ENCODE measurements at regions not wholly inside any gene's neighbourhood (a gene's known extent, or its start where the extent isn't known, plus 50 kb on each side); places are given as distances from the start of the nearest gene placed in this dataset.
A peak's percentile ranks its signal among the peaks of the same experiment; 100 is the strongest.

- POLR2A ChIA-PET = no interaction called here
- TF ChIP-seq, protein P1, sequence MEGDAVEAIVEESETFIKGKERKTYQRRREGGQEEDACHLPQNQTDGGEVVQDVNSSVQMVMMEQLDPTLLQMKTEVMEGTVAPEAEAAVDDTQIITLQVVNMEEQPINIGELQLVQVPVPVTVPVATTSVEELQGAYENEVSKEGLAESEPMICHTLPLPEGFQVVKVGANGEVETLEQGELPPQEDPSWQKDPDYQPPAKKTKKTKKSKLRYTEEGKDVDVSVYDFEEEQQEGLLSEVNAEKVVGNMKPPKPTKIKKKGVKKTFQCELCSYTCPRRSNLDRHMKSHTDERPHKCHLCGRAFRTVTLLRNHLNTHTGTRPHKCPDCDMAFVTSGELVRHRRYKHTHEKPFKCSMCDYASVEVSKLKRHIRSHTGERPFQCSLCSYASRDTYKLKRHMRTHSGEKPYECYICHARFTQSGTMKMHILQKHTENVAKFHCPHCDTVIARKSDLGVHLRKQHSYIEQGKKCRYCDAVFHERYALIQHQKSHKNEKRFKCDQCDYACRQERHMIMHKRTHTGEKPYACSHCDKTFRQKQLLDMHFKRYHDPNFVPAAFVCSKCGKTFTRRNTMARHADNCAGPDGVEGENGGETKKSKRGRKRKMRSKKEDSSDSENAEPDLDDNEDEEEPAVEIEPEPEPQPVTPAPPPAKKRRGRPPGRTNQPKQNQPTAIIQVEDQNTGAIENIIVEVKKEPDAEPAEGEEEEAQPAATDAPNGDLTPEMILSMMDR (IDR thresholded peaks at IDR 0.05; ENCODE audit: insufficient read depth, low read length, missing control alignments) = no peak
- no peak for DNase-seq (ENCODE audit: low read depth, low spot score)
- CTCF ChIA-PET = interaction anchor here (1.1 to 4.8 kb wide), 5 partner anchors 11 to 121 kb away, joined by 3 to 16 read pairs (median 3); no protein-coding TSS in a partner anchor
- H3K4me3 ChIP-seq (ENCODE audit: low read depth, low read length) = no peak overlapping the region
Observed at GRCh38 chr22:22742641-22743040, 98.2 kb downstream of the GGTLC2 start.

- H3K4me3 ChIP-seq (ENCODE audit: low read depth, low read length) = no peak overlapping the region
- CTCF ChIA-PET = interaction anchor here (1.1 to 4.8 kb wide), 4 partner anchors 10 to 120 kb away, joined by 3 to 16 read pairs (median 4); no protein-coding TSS in a partner anchor
- TF ChIP-seq, protein P1 (IDR thresholded peaks at IDR 0.05; ENCODE audit: insufficient read depth, low read length, missing control alignments) = no peak
- DNase-seq (ENCODE audit: low read depth, low spot score) = no peak
- POLR2A ChIA-PET = no interaction called here
Observed at GRCh38 chr22:22743128-22743760, 98.8 kb downstream of the GGTLC2 start.

GRCh38 chr22:22744412-22745224, 100.2 kb downstream of the GGTLC2 start:
- no peak for DNase-seq (ENCODE audit: low read depth, low spot score)
- CTCF ChIA-PET = interaction anchor here (1.1 to 4.8 kb wide), 10 partner anchors 8 to 168 kb away, joined by 3 to 16 read pairs (median 6); no protein-coding TSS in a partner anchor
- TF ChIP-seq, protein P1 (IDR thresholded peaks at IDR 0.05; ENCODE audit: insufficient read depth, low read length, missing control alignments) = no peak
- H3K4me3 ChIP-seq (ENCODE audit: low read depth, low read length) = no peak overlapping the region
- POLR2A ChIA-PET = no interaction called here

DNA sequence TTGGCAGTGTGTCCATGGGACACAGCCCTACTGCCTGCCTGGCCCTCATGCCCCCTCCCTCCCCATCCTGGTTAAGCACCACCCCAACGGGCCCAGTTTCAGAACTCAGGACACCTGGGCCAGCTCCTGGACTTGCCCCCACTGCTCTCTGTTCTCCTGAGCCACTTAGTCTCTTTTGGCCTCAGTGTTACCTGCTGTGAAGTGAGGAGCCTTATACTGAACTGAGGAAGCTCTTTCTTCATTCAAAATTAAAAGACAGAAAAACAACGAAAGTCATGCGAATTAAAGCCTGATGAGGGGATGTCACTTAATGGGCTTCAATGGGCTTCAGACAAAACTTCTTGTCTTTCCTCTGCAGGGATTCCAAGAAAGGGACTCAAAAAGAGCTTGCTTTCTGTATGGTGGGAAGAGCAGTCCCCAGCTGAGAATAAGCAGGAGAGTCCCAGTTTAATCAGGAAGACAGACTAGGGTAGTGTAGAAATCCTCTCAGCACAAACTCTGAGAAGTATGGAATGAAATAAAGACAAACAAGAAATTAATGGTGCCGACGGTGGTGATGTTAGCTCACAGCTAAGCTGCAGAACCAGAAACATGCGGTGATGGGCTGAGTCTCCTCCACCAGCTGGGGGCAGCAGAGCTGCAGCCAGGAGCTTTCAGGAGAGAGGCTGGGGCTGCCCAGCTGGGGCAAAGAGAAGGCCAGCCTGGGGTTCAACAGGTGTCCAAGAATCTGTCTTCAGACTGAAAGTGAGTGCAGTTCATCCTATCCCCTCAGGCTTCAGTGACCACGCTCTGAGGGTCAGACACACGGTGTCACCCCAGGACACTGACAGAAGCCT, 101.0 kb downstream of the GGTLC2 start:
- H3K4me3 ChIP-seq (ENCODE audit: low read depth, low read length) = no peak overlapping the region
- ChIA-PET POLR2A (no interaction called here), CTCF (interaction anchor here (0.9 to 4.8 kb wide), 17 partner anchors 8 to 214 kb away, joined by 3 to 16 read pairs (median 4); no protein-coding TSS in a partner anchor)
- no peak for DNase-seq (ENCODE audit: low read depth, low spot score)
- TF ChIP-seq, protein P1 (IDR thresholded peaks at IDR 0.05; ENCODE audit: insufficient read depth, low read length, missing control alignments) = peak; percentile 67

DNA sequence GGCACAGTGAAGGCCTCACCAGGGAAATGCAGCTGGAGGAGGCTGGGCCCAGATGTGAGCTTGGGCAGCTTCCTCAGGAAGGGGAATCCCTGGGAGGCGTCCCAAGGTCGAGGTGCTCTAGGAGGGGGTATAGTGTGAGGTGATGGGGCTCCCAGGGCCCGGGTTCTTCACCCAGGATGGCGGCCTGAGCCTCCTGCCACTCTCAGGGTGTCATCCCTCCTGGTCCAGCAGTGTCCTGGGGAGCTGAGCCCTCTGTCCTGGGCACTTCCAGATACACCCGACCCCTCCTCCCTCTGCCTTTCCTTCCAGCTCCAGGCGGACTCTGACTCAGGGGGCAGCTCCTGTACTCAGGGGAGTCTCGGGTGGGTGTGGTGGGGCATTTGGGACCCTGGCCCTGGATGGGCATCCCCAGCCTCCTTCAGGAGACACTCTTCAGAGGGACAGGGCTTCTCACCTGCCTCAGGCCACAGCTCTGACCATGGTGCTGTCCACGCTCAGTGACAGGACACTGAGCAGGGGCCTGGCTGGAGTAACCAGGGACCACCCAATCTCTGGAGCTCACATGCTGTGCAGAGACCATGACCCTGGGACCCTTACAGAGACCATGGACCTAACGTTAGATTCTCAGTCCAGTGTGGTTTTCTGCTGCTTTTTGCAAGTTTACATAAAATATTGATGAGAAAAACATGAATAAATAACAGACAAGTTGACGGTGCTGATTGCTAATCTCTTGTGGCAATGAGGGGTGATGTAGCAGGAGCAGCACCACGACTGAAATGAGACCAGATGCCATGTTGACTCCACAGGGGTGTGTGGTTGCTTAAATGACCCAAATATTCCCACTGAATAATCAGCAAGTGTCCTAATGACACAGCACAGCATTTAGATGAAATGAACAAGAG, 101.9 kb downstream of the GGTLC2 start:
- POLR2A ChIA-PET = no interaction called here
- no peak overlapping the region for H3K4me3 ChIP-seq (ENCODE audit: low read depth, low read length)
- CTCF ChIA-PET = interaction anchor here (0.9 to 4.8 kb wide), 17 partner anchors 8 to 213 kb away, joined by 3 to 16 read pairs (median 4); no protein-coding TSS in a partner anchor
- TF ChIP-seq, protein P1 (IDR thresholded peaks at IDR 0.05; ENCODE audit: insufficient read depth, low read length, missing control alignments) = no peak
- no peak for DNase-seq (ENCODE audit: low read depth, low spot score)

Data from AG04449 (cell line).